B cell (primary cell): ENCODE measurements at regions not wholly inside any gene's neighbourhood (a gene's known extent, or its start where the extent isn't known, plus 50 kb on each side); places are given as distances from the start of the nearest gene placed in this dataset.

ENCODE experiments used
- ATAC-seq: fragments of 200-7000 bp; cut with Tn5 transposase; one replicate; pipeline ENCODE4 v1.10.0; 2021; ENCODE audit warnings: low read depth, mild to moderate bottlenecking, moderate number of reproducible peaks, moderate library complexity
- CTCF ChIA-PET: fragments of 350-600 bp; sonication (Branson Sonifier 250); formaldehyde crosslinking; loops from one replicate; lab custom pipeline; 2021; ENCODE audit warnings: antibody characterized with exemption, inconsistent platforms; lab: Charles Lee
- POLR2A ChIA-PET: fragments of 350-600 bp; sonication (Branson Sonifier 250); formaldehyde crosslinking; loops from one replicate; lab custom pipeline; 2021; ENCODE audit warnings: antibody characterized with exemption; lab: Charles Lee
- DNase-seq: peaks from one replicate; pipeline ENCODE4 v3.0.0; 2013
- H2AFZ ChIP-seq: 2 replicates; pipeline ENCODE4 v1.6.1; 2012; ENCODE audit warnings: mild to moderate bottlenecking, low read depth, low read length; ENCODE audit not compliant: insufficient read depth, poor library complexity, severe bottlenecking
- H3K27ac ChIP-seq, 2 donors: 1 replicate in 1 of 2; 2 replicates in 1 of 2; pipeline ENCODE4 v1.5.1; 2012 to 2013; ENCODE audit warnings: low read length in 2 of 2, mild to moderate bottlenecking in 2 of 2, moderate library complexity in 1 of 2
- H3K27me3 ChIP-seq, 4 experiments: fragments of 200-600 bp in 1 of 4; sonication (generic) in 1 of 4; replicated peaks in 1 of 4; 1 replicate in 2 of 4; 2 replicates in 2 of 4; pipeline versions ENCODE4 v1.6.1 to v1.7.0; 2013 to 2016; ENCODE audit warnings: low read length in 3 of 4, mild to moderate bottlenecking in 2 of 4, mixed read lengths in 1 of 4, moderate library complexity in 1 of 4; ENCODE audit not compliant: insufficient read depth in 4 of 4, control insufficient read depth in 3 of 4; ENCODE audit errors: control extremely low read depth in 1 of 4
- H3K36me3 ChIP-seq, 2 experiments: replicated peaks in 1 of 2; 1 replicate in 1 of 2; 2 replicates in 1 of 2; pipeline versions ENCODE4 v1.6.1 to v1.7.1; 2013; ENCODE audit warnings: low read length in 1 of 2; ENCODE audit not compliant: insufficient read depth in 2 of 2, control insufficient read depth in 1 of 2; ENCODE audit errors: control extremely low read depth in 1 of 2, extremely low read depth in 1 of 2
- H3K4me1 ChIP-seq, 2 donors: fragments of 200-600 bp in 1 of 2; sonication (generic) in 1 of 2; 1 replicate in 1 of 2; 2 replicates in 1 of 2; pipeline versions ENCODE4 v1.5.1 to v1.6.1; 2013 to 2017; ENCODE audit warnings: low read length in 2 of 2; ENCODE audit not compliant: control insufficient read depth in 2 of 2, insufficient read depth in 2 of 2
- H3K4me2 ChIP-seq: replicated peaks from 2 replicates; pipeline ENCODE3; 2012; ENCODE audit warnings: mild to moderate bottlenecking, low read depth, low read length; ENCODE audit not compliant: poor library complexity, severe bottlenecking
- H3K4me3 ChIP-seq, 5 experiments: fragments of 200-600 bp in 1 of 5; sonication (generic) in 1 of 5; 1 replicate in 3 of 5; 2 replicates in 2 of 5; pipeline versions ENCODE4 v1.5.1 to v1.7.0; 2011 to 2016; ENCODE audit warnings: low read length in 4 of 5, mild to moderate bottlenecking in 4 of 5, low read depth in 2 of 5, control low read depth in 1 of 5, moderate library complexity in 1 of 5; ENCODE audit not compliant: insufficient read depth in 1 of 5; ENCODE audit errors: control extremely low read depth in 1 of 5, extremely low read depth in 1 of 5
- H3K79me2 ChIP-seq: fragments of 200-600 bp; sonication (generic); one replicate; pipeline ENCODE4 v1.6.0; 2016; ENCODE audit warnings: low read length; ENCODE audit not compliant: control insufficient read depth, insufficient read depth
- H3K9ac ChIP-seq: fragments of 200-600 bp; sonication (generic); 2 replicates; pipeline ENCODE4 v1.6.1; 2017; ENCODE audit warnings: mild to moderate bottlenecking, low read length, moderate library complexity
- H3K9me3 ChIP-seq, 3 donors: one replicate each; pipeline versions ENCODE4 v1.6.1 to v1.7.1; 2013; ENCODE audit warnings: low read length in 2 of 3; ENCODE audit not compliant: control insufficient read depth in 2 of 3, insufficient read depth in 1 of 3; ENCODE audit errors: control extremely low read depth in 1 of 3
- H4K20me1 ChIP-seq: 2 replicates; pipeline ENCODE4 v1.6.0; 2012; ENCODE audit warnings: mild to moderate bottlenecking, low read length; ENCODE audit not compliant: insufficient read depth, control insufficient read depth, poor library complexity, severe bottlenecking
- H3K27ac Mint-ChIP-seq: one replicate; pipeline ENCODE4 v1.8.0; 2021; ENCODE audit warnings: mixed read lengths
- H3K27me3 Mint-ChIP-seq: one replicate; pipeline ENCODE4 v1.8.0; 2021; ENCODE audit warnings: mixed read lengths
- H3K4me1 Mint-ChIP-seq: one replicate; pipeline ENCODE4 v1.8.0; 2021; ENCODE audit warnings: mixed read lengths
- H3K4me3 Mint-ChIP-seq: one replicate; pipeline ENCODE4 v1.8.0; 2021; ENCODE audit warnings: mixed read lengths
- H3K9me3 Mint-ChIP-seq: one replicate; pipeline ENCODE4 v1.8.0; 2022; ENCODE audit warnings: mixed read lengths; ENCODE audit not compliant: insufficient read depth
- EZH2 ChIP-seq: IDR thresholded peaks from 2 replicates; pipeline ENCODE4 v1.6.1; 2012; ENCODE audit warnings: borderline replicate concordance, low read depth, mild to moderate bottlenecking, moderate library complexity, low read length; ENCODE audit not compliant: insufficient read depth, poor library complexity, severe bottlenecking
- WGBS: methylation state at CpG from one replicate; pipeline ENCODE4 v1.1.5; 2013; ENCODE audit warnings: missing lambda C conversion rate; ENCODE audit not compliant: insufficient coverage; 5-methylcytosine and 5-hydroxymethylcytosine counted together
- intact Hi-C: fragments of 100-400 bp; cut with micrococcal nuclease; formaldehyde crosslinking; loops from one replicate; pipeline ENCODE4 v1.10.0; 2022
- TF ChIP-seq, protein P1 (sequence below): fragments of 200-600 bp; IDR thresholded peaks from one replicate; pipeline ENCODE4 v1.8.0; 2022; ENCODE audit warnings: antibody characterized with exemption, mild to moderate bottlenecking

DNA sequence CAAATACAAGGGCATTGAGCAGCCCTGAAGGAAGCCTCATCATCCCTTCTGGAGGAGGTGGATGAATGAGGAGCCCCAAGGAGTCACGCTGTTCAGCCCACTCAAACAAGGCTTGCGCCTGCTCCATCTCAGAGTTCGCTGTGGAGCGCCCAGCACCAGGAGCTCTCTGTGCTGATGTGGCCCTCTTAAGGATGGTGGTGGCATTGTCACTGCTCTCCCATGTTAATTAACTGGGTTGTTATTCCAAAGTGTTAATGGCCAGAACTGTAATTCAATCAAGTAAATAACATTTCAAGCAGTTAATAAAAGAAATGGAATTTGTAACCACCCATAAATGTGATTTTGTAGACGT lies 726.0 kb upstream of the RAB6C start:
- ATAC-seq = no peak
- Histone ChIP-seq H3K27me3 (no peaks in the 10 kb centered on the region), H3K9ac (no peak overlapping the region), H3K27ac (no peak overlapping the region), H3K4me1 (no peaks in the 10 kb centered on the region), H3K4me3 (no peak overlapping the region), H4K20me1 (no peaks in the 10 kb centered on the region), H3K4me2 (no peak overlapping the region), H3K79me2 (no peaks in the 10 kb centered on the region), H3K36me3 (no peaks in the 10 kb centered on the region), H3K9me3 (no peaks in the 10 kb centered on the region), H2AFZ (no peak overlapping the region)
- Mint-ChIP-seq H3K4me1 (no peaks in the 10 kb centered on the region), H3K27me3 (no peaks in the 10 kb centered on the region), H3K4me3 (no peak overlapping the region), H3K9me3 (peaks cover 3% of the 10 kb centered on the region), H3K27ac (no peak overlapping the region)
- ChIA-PET CTCF (no interaction called here), POLR2A (no interaction called here)
- DNase-seq = no peak
- 61% methylated on average over 2 of the region's 5 CpGs for WGBS
- TF ChIP-seq EZH2 = no peak
- TF ChIP-seq, protein P1, sequence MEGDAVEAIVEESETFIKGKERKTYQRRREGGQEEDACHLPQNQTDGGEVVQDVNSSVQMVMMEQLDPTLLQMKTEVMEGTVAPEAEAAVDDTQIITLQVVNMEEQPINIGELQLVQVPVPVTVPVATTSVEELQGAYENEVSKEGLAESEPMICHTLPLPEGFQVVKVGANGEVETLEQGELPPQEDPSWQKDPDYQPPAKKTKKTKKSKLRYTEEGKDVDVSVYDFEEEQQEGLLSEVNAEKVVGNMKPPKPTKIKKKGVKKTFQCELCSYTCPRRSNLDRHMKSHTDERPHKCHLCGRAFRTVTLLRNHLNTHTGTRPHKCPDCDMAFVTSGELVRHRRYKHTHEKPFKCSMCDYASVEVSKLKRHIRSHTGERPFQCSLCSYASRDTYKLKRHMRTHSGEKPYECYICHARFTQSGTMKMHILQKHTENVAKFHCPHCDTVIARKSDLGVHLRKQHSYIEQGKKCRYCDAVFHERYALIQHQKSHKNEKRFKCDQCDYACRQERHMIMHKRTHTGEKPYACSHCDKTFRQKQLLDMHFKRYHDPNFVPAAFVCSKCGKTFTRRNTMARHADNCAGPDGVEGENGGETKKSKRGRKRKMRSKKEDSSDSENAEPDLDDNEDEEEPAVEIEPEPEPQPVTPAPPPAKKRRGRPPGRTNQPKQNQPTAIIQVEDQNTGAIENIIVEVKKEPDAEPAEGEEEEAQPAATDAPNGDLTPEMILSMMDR = no peak
- intact Hi-C loops = no loop called here

DNA sequence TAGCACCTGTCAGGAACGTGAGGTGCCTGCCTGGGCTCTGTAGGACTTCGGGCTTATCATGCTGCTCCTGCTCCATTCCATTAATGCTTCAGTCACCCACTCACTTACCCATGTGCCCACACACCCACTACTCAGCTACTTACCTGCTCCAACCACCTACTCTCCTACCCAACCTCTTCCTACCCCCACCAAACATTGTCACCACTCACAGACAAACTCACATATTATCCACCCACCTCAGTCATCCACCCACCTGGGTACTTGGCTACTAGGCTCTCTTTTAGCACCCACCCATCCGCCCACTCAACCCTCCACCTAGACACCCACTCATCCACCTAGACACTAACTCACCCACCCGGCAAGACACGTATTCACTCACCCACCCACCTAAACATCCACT lies 724.7 kb upstream of the RAB6C start:
- Histone ChIP-seq H3K9ac (no peak overlapping the region), H4K20me1 (no peaks in the 10 kb centered on the region), H3K9me3 (peaks cover 0 to 5% (median 0%) of the 10 kb centered on the region in 3 donors), H3K4me3 (no peak overlapping the region), H3K27ac (no peak overlapping the region), H3K36me3 (no peaks in the 10 kb centered on the region), H2AFZ (no peak overlapping the region), H3K4me2 (no peak overlapping the region), H3K27me3 (no peaks in the 10 kb centered on the region), H3K4me1 (no peaks in the 10 kb centered on the region), H3K79me2 (no peaks in the 10 kb centered on the region)
- no peaks in the 10 kb centered on the region for H3K4me1 Mint-ChIP-seq
- H3K27me3 Mint-ChIP-seq = no peaks in the 10 kb centered on the region
- intact Hi-C loops = no loop called here
- 92% methylated on average over 5 of the region's 5 CpGs for WGBS
- no peak overlapping the region for H3K4me3 Mint-ChIP-seq
- CTCF ChIA-PET = no interaction called here
- DNase-seq = no peak
- POLR2A ChIA-PET = no interaction called here
- ATAC-seq = no peak
- H3K27ac Mint-ChIP-seq = no peak overlapping the region
- H3K9me3 Mint-ChIP-seq = peaks cover 5% of the 10 kb centered on the region
- TF ChIP-seq, protein P1 = no peak
- TF ChIP-seq EZH2 = no peak
